Fibroblast of mammary gland (primary cell): ENCODE measurements at regions not wholly inside any gene's neighbourhood (a gene's known extent, or its start where the extent isn't known, plus 50 kb on each side); places are given as distances from the start of the nearest gene placed in this dataset.

Experiments
- DNase-seq: peaks from one replicate; pipeline ENCODE4 v3.0.0-alpha.2; 2010; ENCODE audit warnings: low read depth
- H3K4me3 ChIP-seq: 2 replicates; pipeline ENCODE4 v1.5.1; 2011; ENCODE audit warnings: low read depth, mild to moderate bottlenecking, low read length, moderate library complexity; ENCODE audit not compliant: control insufficient read depth
- TF ChIP-seq, protein P1 (sequence below): conservative IDR thresholded peaks from 2 replicates; pipeline ENCODE4 v1.5.1; 2011; ENCODE audit warnings: low read depth, low read length, inconsistent platforms; ENCODE audit not compliant: control insufficient read depth, insufficient read depth

DNA sequence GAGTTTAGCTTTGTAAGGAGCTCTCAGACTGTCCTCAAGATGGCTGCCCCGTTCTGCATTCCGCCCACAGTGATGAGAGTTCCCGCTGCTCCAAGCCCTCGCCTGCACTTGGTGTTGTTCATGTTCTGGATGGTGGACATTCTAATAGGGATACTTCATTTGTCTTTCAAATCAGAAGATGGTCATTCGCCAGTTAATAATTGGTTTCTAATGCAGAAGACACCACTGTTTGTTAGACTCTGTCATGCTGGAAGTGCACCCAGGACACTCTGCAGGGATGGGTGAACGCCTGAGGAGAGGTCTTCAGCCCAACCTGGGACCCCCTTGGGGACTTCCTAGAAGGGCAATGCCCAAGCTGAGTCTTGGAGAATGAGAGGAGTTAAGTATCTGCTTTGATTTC, 836.4 kb downstream of the TBC1D22A start:
- no peak overlapping the region for H3K4me3 ChIP-seq
- TF ChIP-seq, protein P1, sequence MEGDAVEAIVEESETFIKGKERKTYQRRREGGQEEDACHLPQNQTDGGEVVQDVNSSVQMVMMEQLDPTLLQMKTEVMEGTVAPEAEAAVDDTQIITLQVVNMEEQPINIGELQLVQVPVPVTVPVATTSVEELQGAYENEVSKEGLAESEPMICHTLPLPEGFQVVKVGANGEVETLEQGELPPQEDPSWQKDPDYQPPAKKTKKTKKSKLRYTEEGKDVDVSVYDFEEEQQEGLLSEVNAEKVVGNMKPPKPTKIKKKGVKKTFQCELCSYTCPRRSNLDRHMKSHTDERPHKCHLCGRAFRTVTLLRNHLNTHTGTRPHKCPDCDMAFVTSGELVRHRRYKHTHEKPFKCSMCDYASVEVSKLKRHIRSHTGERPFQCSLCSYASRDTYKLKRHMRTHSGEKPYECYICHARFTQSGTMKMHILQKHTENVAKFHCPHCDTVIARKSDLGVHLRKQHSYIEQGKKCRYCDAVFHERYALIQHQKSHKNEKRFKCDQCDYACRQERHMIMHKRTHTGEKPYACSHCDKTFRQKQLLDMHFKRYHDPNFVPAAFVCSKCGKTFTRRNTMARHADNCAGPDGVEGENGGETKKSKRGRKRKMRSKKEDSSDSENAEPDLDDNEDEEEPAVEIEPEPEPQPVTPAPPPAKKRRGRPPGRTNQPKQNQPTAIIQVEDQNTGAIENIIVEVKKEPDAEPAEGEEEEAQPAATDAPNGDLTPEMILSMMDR: no peak
- DNase-seq: no peak

- no peak overlapping the region for H3K4me3 ChIP-seq
- DNase-seq: no peak
- TF ChIP-seq, protein P1: no peak
These were observed 834.6 kb downstream of the TBC1D22A start for GRCh38 chr22:47597041-47597440.

DNA sequence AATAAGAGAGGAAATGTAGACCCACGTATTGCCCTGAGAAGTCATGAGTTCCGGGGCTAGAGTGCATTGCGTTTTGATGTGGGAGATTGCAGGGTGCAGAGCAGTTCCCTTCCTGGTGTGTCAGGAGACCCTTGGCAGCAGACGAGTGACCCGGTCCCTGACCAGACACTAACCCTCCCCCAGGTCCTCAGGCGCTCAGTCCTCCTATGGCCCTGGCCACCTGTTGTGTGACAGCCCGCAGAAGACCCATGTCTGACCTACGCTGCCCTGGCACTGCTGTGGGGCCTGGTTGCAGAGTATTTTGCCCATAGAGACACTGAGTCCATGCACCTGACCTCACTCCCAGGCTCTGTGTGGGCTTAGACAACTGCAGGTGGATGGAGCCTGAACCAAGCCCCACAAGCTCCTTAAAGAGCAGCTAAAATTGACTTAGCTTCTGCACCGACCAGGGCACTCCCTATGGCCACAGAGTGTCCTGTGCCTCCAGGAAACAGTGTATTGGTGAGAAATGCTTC, 833.8 kb downstream of the TBC1D22A start:
- H3K4me3 ChIP-seq: no peak overlapping the region
- no peak for DNase-seq
- TF ChIP-seq, protein P1: no peak

DNA sequence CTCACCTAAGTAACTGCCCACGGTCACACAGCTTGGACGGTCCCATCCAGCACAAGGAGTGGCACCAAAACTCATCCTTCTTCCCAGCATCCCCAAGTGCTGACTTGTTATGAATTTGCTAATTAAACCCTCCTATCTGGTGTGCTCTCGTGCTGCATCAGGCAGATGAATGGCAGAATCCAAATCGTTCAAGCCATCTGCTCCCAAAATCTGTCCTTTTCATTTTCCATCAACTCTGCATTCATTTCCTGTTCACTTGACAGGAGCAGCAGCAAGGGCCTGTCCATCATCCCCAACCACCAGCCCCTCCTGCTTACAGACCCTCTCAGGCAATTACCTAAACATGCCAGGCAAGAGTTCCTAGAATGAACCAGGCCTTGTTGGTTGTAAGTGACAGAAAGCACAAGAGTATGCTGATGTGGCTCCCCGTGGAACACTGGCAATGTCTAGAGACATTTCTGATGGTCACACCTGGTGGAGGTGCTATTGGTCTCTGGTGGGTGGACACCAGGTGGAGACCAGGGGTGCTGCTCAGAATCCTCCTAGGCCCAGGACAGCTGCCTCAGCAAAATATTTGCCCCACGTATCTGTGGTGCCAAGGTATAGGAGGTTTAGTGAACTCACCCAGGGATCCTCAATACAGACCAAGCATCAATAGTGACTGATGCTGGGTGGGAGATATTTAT, 832.5 kb downstream of the TBC1D22A start:
- TF ChIP-seq, protein P1: no peak
- H3K4me3 ChIP-seq: no peak overlapping the region
- DNase-seq: no peak

GRCh38 chr22:47593911-47594311, 831.5 kb downstream of the TBC1D22A start:
- TF ChIP-seq, protein P1: no peak
- H3K4me3 ChIP-seq: no peak overlapping the region
- no peak for DNase-seq

DNA sequence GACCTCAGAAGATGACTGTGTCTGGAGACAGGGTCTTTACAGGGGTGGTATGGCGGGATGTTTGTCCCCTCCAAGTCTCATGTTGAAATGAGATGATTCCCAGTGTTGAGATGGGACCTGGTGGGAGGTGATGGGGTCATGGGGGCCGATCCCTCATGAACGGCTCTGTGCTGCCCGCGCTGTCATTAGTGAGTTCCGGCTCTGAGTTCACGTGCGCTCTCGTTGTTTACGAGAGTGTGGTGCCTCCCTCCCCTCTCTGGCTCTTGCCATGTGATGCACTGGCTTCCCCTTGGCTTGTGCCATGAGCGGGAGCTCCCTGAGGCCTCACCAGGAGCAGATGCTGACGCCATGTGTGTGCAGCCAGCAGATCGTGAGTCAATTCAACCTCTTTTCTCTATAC, 830.8 kb downstream of the TBC1D22A start:
- no peak for DNase-seq
- no peak overlapping the region for H3K4me3 ChIP-seq
- TF ChIP-seq, protein P1: no peak

DNA sequence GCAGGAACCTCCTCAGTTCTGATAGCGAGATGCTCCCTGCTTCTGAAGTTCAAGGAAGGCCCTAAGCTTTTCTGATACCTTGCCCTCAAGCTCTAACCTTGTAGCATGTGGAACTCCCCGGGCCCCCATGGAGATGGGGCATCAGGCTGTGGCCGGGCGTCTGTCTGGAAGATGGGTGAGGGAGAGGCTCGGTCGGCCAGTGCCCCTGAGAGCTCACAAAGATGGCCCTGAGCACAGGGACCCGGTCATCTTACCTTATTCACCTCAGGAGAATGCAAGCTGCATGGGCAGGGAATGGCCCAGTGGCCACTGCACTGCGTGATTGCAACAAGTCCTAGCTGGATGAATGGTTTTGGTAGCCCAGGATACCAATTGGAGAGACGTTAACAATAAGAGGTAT, 830.3 kb downstream of the TBC1D22A start:
- TF ChIP-seq, protein P1: no peak
- H3K4me3 ChIP-seq: no peak overlapping the region
- no peak for DNase-seq
